Endodermal cell (in vitro differentiated cells): ENCODE measurements at regions not wholly inside any gene's neighbourhood (a gene's known extent, or its start where the extent isn't known, plus 50 kb on each side); places are given as distances from the start of the nearest gene placed in this dataset.

Experiments
- DNase-seq: peaks from one replicate; pipeline ENCODE4 v3.0.0-alpha.2; 2017
- H3K27ac ChIP-seq: 2 replicates; pipeline ENCODE4 v1.5.1; 2013; ENCODE audit warnings: mild to moderate bottlenecking, low read depth, low read length, moderate library complexity
- H3K27me3 ChIP-seq: 2 replicates; pipeline ENCODE4 v1.6.1; 2013; ENCODE audit warnings: mild to moderate bottlenecking, low read length, moderate library complexity; ENCODE audit not compliant: insufficient read depth, control insufficient read depth, poor library complexity, severe bottlenecking
- H3K36me3 ChIP-seq: 2 replicates; pipeline ENCODE4 v1.7.0; 2013; ENCODE audit warnings: mild to moderate bottlenecking, low read length, moderate library complexity; ENCODE audit not compliant: control insufficient read depth, insufficient read depth
- H3K4me1 ChIP-seq: one replicate; pipeline ENCODE4 v1.7.0; 2013; ENCODE audit warnings: low read length; ENCODE audit not compliant: control insufficient read depth, insufficient read depth
- H3K4me3 ChIP-seq: 2 replicates; pipeline ENCODE4 v1.5.1; 2013; ENCODE audit warnings: mild to moderate bottlenecking, low read length, moderate library complexity
- H3K9ac ChIP-seq: 2 replicates; pipeline ENCODE4 v1.6.1; 2013; ENCODE audit warnings: mild to moderate bottlenecking, low read length, moderate library complexity; ENCODE audit not compliant: poor library complexity, severe bottlenecking; ENCODE audit errors: extremely low read depth
- H3K9me3 ChIP-seq: 2 replicates; pipeline ENCODE4 v1.6.1; 2013; ENCODE audit warnings: mild to moderate bottlenecking, low read length, moderate library complexity; ENCODE audit not compliant: control insufficient read depth
- H3K27ac Mint-ChIP-seq: 2 replicates; pipeline ENCODE4 v1.8.0; 2020; ENCODE audit warnings: mixed read lengths
- H3K27me3 Mint-ChIP-seq: 2 replicates; pipeline ENCODE4 v1.8.0; 2021; ENCODE audit warnings: mild to moderate bottlenecking, mixed read lengths; ENCODE audit not compliant: insufficient read depth
- H3K36me3 Mint-ChIP-seq: 2 replicates; pipeline ENCODE4 v1.8.0; 2020; ENCODE audit warnings: low read depth, mixed read lengths
- H3K4me1 Mint-ChIP-seq: 2 replicates; pipeline ENCODE4 v1.8.0; 2020; ENCODE audit warnings: mixed read lengths
- H3K4me3 Mint-ChIP-seq: 2 replicates; pipeline ENCODE4 v1.8.0; 2020; ENCODE audit warnings: mild to moderate bottlenecking, moderate library complexity, mixed read lengths
- H3K9me3 Mint-ChIP-seq: 2 replicates; pipeline ENCODE4 v1.8.0; 2020; ENCODE audit warnings: mild to moderate bottlenecking, mixed read lengths
- WGBS, 2 experiments: methylation state at CpG; one replicate each; pipeline versions ENCODE4 v1.1.5 to v1.1.7; 2013; ENCODE audit warnings: missing lambda C conversion rate in 2 of 2, mixed read lengths in 1 of 2; ENCODE audit not compliant: insufficient coverage in 1 of 2, insufficient read length in 1 of 2; 5-methylcytosine and 5-hydroxymethylcytosine counted together
- TF ChIP-seq, protein P1 (sequence below): fragments of 200-600 bp; sonication (generic); conservative IDR thresholded peaks from 2 replicates; pipeline ENCODE4 v1.5.0; 2021; ENCODE audit warnings: antibody characterized with exemption, mild to moderate bottlenecking

GRCh38 chr2:204431529-204431928, 113.7 kb upstream of the PARD3B start:
- TF ChIP-seq, protein P1, sequence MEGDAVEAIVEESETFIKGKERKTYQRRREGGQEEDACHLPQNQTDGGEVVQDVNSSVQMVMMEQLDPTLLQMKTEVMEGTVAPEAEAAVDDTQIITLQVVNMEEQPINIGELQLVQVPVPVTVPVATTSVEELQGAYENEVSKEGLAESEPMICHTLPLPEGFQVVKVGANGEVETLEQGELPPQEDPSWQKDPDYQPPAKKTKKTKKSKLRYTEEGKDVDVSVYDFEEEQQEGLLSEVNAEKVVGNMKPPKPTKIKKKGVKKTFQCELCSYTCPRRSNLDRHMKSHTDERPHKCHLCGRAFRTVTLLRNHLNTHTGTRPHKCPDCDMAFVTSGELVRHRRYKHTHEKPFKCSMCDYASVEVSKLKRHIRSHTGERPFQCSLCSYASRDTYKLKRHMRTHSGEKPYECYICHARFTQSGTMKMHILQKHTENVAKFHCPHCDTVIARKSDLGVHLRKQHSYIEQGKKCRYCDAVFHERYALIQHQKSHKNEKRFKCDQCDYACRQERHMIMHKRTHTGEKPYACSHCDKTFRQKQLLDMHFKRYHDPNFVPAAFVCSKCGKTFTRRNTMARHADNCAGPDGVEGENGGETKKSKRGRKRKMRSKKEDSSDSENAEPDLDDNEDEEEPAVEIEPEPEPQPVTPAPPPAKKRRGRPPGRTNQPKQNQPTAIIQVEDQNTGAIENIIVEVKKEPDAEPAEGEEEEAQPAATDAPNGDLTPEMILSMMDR: no peak
- no peak overlapping the region for H3K27ac ChIP-seq
- H3K36me3 ChIP-seq: no peaks in the 10 kb centered on the region
- Mint-ChIP-seq H3K4me1 (peaks cover 3% of the 10 kb centered on the region), H3K36me3 (no peaks in the 10 kb centered on the region), H3K27me3 (no peaks in the 10 kb centered on the region), H3K9me3 (peaks cover 20% of the 10 kb centered on the region), H3K4me3 (no peak overlapping the region), H3K27ac (no peak overlapping the region)
- H3K9me3 ChIP-seq: peaks cover 19% of the 10 kb centered on the region
- H3K9ac ChIP-seq: no peak overlapping the region
- no peaks in the 10 kb centered on the region for H3K27me3 ChIP-seq
- WGBS, 2 experiments: 92 to 100% methylated on average over 1 of the region's 1 CpG
- no peak for DNase-seq
- no peak overlapping the region for H3K4me3 ChIP-seq
- no peaks in the 10 kb centered on the region for H3K4me1 ChIP-seq

- Mint-ChIP-seq H3K4me1 (peaks cover 3% of the 10 kb centered on the region), H3K4me3 (no peak overlapping the region), H3K27me3 (no peaks in the 10 kb centered on the region), H3K36me3 (no peaks in the 10 kb centered on the region), H3K27ac (no peak overlapping the region), H3K9me3 (peaks cover 17% of the 10 kb centered on the region)
- Histone ChIP-seq H3K9me3 (peaks cover 19% of the 10 kb centered on the region), H3K4me3 (no peak overlapping the region), H3K36me3 (no peaks in the 10 kb centered on the region), H3K9ac (no peak overlapping the region), H3K27ac (no peak overlapping the region), H3K27me3 (no peaks in the 10 kb centered on the region), H3K4me1 (no peaks in the 10 kb centered on the region)
- DNase-seq: no peak
- TF ChIP-seq, protein P1: no peak
- WGBS, 2 experiments: 83 to 97% methylated on average over 2 to 6 of the region's 6 CpGs
Measured at GRCh38 chr2:204432196-204432595, 113.1 kb upstream of the PARD3B start.

- peaks cover 17% of the 10 kb centered on the region for H3K9me3 Mint-ChIP-seq
- H3K27ac ChIP-seq: no peak overlapping the region
- peak overlapping the region; percentile 53 for H3K4me3 ChIP-seq
- H3K4me1 ChIP-seq: no peaks in the 10 kb centered on the region
- no peak overlapping the region for H3K27ac Mint-ChIP-seq
- no peaks in the 10 kb centered on the region for H3K36me3 Mint-ChIP-seq
- 85 to 92% methylated on average over 2 to 3 of the region's 3 CpGs for WGBS, 2 experiments
- H3K36me3 ChIP-seq: no peaks in the 10 kb centered on the region
- no peaks in the 10 kb centered on the region for H3K27me3 Mint-ChIP-seq
- no peak overlapping the region for H3K4me3 Mint-ChIP-seq
- DNase-seq: no peak
- no peaks in the 10 kb centered on the region for H3K4me1 Mint-ChIP-seq
- H3K27me3 ChIP-seq: no peaks in the 10 kb centered on the region
- H3K9me3 ChIP-seq: peaks cover 19% of the 10 kb centered on the region
- TF ChIP-seq, protein P1: no peak
- no peak overlapping the region for H3K9ac ChIP-seq
Measured at GRCh38 chr2:204434660-204435462, 110.4 kb upstream of the PARD3B start.
